ENCODE measurements at regions not wholly inside any gene's neighbourhood (a gene's known extent, or its start where the extent isn't known, plus 50 kb on each side); places are given as distances from the start of the nearest gene placed in this dataset.

DNA sequence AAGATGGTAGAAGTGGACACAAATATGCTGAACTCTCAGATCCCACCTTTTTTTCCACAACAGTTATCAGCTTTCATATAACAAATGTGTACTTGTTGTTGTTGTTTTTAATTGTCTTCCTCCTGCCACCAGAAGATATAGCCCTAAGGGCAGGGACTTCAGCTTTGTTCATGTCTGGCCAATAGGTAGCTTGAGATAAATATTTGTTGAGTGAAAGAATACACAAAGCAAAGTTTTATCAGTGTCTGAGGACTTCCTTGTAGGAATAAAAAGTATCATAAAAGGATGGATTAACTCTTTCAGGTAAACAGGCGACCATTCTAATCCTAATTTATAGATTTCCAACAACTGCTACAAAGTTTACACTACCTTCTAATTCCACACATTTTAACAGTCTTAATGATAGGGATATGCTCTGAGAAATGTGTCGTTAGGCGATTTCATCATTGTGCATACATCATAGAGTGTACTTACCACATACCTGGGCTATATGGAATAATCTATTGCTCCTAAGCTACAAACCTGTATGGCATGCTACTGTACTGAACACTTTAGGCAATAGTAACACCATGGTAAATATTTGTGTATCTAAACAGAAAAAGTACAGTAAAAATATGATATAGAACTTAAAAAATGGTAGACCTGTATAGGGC lies 186.1 kb downstream of the ATOH1 start:
- TF ChIP-seq STAT1 (IDR thresholded peaks at IDR 0.05; ENCODE audit: unreplicated experiment) (no peak), ZNF114 (CRISPR knock-in tag; IDR thresholded peaks at IDR 0.05) (no peak), POLR2AphosphoS5 (IDR thresholded peaks at IDR 0.05; ENCODE audit: low read depth) (no peak), ZNF462 (CRISPR knock-in tag; IDR thresholded peaks at IDR 0.05) (no peak), EZH2 (IDR thresholded peaks at IDR 0.05; ENCODE audit: low read depth, unreplicated experiment) (no peak), ETS1 (IDR thresholded peaks at IDR 0.05) (no peak), NANOG (IDR thresholded peaks at IDR 0.05; ENCODE audit: borderline replicate concordance) (no peak), EZH2phosphoT487 (IDR thresholded peaks at IDR 0.05; ENCODE audit: unreplicated experiment) (no peak), ZNF331 (CRISPR knock-in tag; IDR thresholded peaks at IDR 0.05; ENCODE audit: low read depth) (no peak), JUNB (IDR thresholded peaks at IDR 0.05; ENCODE audit: unreplicated experiment) (no peak), REST (IDR thresholded peaks at IDR 0.05; ENCODE audit: unreplicated experiment) (no peak), CREB1 (CRISPR knock-in tag; IDR thresholded peaks at IDR 0.05; ENCODE audit: low read depth) (no peak)
- TF ChIP-seq, protein P1, sequence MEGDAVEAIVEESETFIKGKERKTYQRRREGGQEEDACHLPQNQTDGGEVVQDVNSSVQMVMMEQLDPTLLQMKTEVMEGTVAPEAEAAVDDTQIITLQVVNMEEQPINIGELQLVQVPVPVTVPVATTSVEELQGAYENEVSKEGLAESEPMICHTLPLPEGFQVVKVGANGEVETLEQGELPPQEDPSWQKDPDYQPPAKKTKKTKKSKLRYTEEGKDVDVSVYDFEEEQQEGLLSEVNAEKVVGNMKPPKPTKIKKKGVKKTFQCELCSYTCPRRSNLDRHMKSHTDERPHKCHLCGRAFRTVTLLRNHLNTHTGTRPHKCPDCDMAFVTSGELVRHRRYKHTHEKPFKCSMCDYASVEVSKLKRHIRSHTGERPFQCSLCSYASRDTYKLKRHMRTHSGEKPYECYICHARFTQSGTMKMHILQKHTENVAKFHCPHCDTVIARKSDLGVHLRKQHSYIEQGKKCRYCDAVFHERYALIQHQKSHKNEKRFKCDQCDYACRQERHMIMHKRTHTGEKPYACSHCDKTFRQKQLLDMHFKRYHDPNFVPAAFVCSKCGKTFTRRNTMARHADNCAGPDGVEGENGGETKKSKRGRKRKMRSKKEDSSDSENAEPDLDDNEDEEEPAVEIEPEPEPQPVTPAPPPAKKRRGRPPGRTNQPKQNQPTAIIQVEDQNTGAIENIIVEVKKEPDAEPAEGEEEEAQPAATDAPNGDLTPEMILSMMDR (conservative IDR thresholded peaks at IDR 0.05; ENCODE audit: low read depth in 2 of 2): no peak
- Histone ChIP-seq H3K27ac (ENCODE audit: low read depth) (no peak overlapping the region), H3K4me2 (no peak overlapping the region), H2AFZ (no peak overlapping the region), H3F3A (replicated peaks; ENCODE audit: low read depth) (no peaks in the 10 kb centered on the region), H3K9me2 (ENCODE audit: insufficient read depth) (no peaks in the 10 kb centered on the region; the same call in 1 of the 2 replicates), H3K79me2 (replicated peaks; ENCODE audit: insufficient read depth) (no peaks in the 10 kb centered on the region), H3K4me1 (ENCODE audit: insufficient read depth) (no peaks in the 10 kb centered on the region), H4K20me1 (replicated peaks; ENCODE audit: insufficient read depth) (no peaks in the 10 kb centered on the region), H3K36me3 (ENCODE audit: insufficient read depth) (no peaks in the 10 kb centered on the region), H3K4me3 (no peak overlapping the region), H3K27me3 (ENCODE audit: insufficient read depth) (no peaks in the 10 kb centered on the region)
- no peak overlapping the region for H3K27ac Mint-ChIP-seq
- H3K9me3 Mint-ChIP-seq: peaks cover 4% of the 10 kb centered on the region; the same call in 1 of the 3 replicates
- no peak overlapping the region for H3K4me3 Mint-ChIP-seq
- H3K4me1 Mint-ChIP-seq: no peaks in the 10 kb centered on the region
- ATAC-seq: no peak
- DNase-seq (ENCODE audit: low spot score): no peak
- no peaks in the 10 kb centered on the region for H3K27me3 Mint-ChIP-seq (ENCODE audit: insufficient read depth, low read depth, poor library complexity)
- no peaks in the 10 kb centered on the region for H3K36me3 Mint-ChIP-seq (ENCODE audit: low read depth)

Data from GM23338 (cell line).